CD4-positive, alpha-beta T cell (primary cell): ENCODE measurements at regions not wholly inside any gene's neighbourhood (a gene's known extent, or its start where the extent isn't known, plus 50 kb on each side); places are given as distances from the start of the nearest gene placed in this dataset.

ENCODE experiments used
- ATAC-seq: fragments of 200-7000 bp; cut with Tn5 transposase; one replicate; pipeline ENCODE4 v1.10.0; 2022; ENCODE audit warnings: mild to moderate bottlenecking; ENCODE audit not compliant: poor library complexity
- CTCF ChIA-PET: fragments of 350-600 bp; sonication (Branson Sonifier 250); formaldehyde crosslinking; loops from one replicate; lab custom pipeline; 2021; ENCODE audit warnings: antibody characterized with exemption, inconsistent platforms; lab: Charles Lee
- POLR2A ChIA-PET: fragments of 350-600 bp; sonication (Branson Sonifier 250); formaldehyde crosslinking; loops from one replicate; lab custom pipeline; 2021; ENCODE audit warnings: antibody characterized with exemption, inconsistent platforms; lab: Charles Lee
- DNase-seq, 14 experiments: peaks; one replicate each; pipeline ENCODE4 v3.0.0-alpha.2; 2013 to 2020; ENCODE audit warnings: mixed read lengths in 2 of 14
- H3K27ac ChIP-seq, 2 donors: one replicate each; pipeline versions ENCODE4 v1.5.1 to v1.7.0; 2013; ENCODE audit warnings: low read length in 2 of 2, low read depth in 1 of 2, mild to moderate bottlenecking in 1 of 2
- H3K27me3 ChIP-seq, 2 experiments: 1 replicate in 1 of 2; 2 replicates in 1 of 2; pipeline versions ENCODE4 v1.6.1 to v1.7.0; 2013; ENCODE audit warnings: low read length in 2 of 2, control low read depth in 1 of 2, mild to moderate bottlenecking in 1 of 2, moderate library complexity in 1 of 2; ENCODE audit not compliant: insufficient read depth in 2 of 2, control insufficient read depth in 1 of 2
- H3K36me3 ChIP-seq: one replicate; pipeline ENCODE4 v1.6.1; 2013; ENCODE audit warnings: low read length, control low read depth; ENCODE audit not compliant: insufficient read depth
- H3K4me1 ChIP-seq: one replicate; pipeline ENCODE4 v1.6.1; 2013; ENCODE audit warnings: low read length, control low read depth; ENCODE audit not compliant: insufficient read depth
- H3K4me3 ChIP-seq: one replicate; pipeline ENCODE4 v1.5.1; 2013; ENCODE audit warnings: mild to moderate bottlenecking, low read length, moderate library complexity
- H3K9me3 ChIP-seq, 2 experiments: 1 replicate in 1 of 2; 2 replicates in 1 of 2; pipeline versions ENCODE4 v1.6.1 to v1.7.0; 2013; ENCODE audit warnings: low read length in 2 of 2, mild to moderate bottlenecking in 2 of 2, control low read depth in 1 of 2, moderate library complexity in 1 of 2; ENCODE audit not compliant: control insufficient read depth in 1 of 2, insufficient read depth in 1 of 2
- H3K27ac Mint-ChIP-seq: one replicate; pipeline ENCODE4 v1.8.0; 2020; ENCODE audit warnings: mixed read lengths
- H3K27me3 Mint-ChIP-seq: one replicate; pipeline ENCODE4 v1.8.0; 2021; ENCODE audit warnings: mixed read lengths
- H3K36me3 Mint-ChIP-seq: one replicate; pipeline ENCODE4 v1.8.0; 2021; ENCODE audit warnings: low read depth, mixed read lengths
- H3K4me1 Mint-ChIP-seq: one replicate; pipeline ENCODE4 v1.8.0; 2021; ENCODE audit warnings: low read depth, mixed read lengths
- H3K4me3 Mint-ChIP-seq: one replicate; pipeline ENCODE4 v1.8.0; 2020; ENCODE audit warnings: mild to moderate bottlenecking, mixed read lengths
- H3K9me3 Mint-ChIP-seq: one replicate; pipeline ENCODE4 v1.8.0; 2020; ENCODE audit warnings: mixed read lengths
- CTCF ChIP-seq: fragments of 200-600 bp; IDR thresholded peaks from one replicate; pipeline ENCODE4 v1.8.0; 2022; ENCODE audit warnings: antibody characterized with exemption, mild to moderate bottlenecking
- intact Hi-C, 2 experiments: fragments of 100-400 bp; cut with DNase I in 1 of 2; cut with micrococcal nuclease in 1 of 2; formaldehyde crosslinking; loops; one replicate each; pipeline versions ENCODE4 v1.15.1 to v1.9.0; 2023 to 2025; cut with DNase I, micrococcal nuclease

GRCh38 chr4:56186808-56187523 is 200.3 kb downstream of the AASDH start:
- intact Hi-C loops: no loop called here
- Histone ChIP-seq H3K4me3 (no peak overlapping the region), H3K27ac (no peak overlapping the region), H3K9me3 (peaks cover 0 to 6% of the 10 kb centered on the region in 2 experiments), H3K4me1 (no peaks in the 10 kb centered on the region), H3K36me3 (no peaks in the 10 kb centered on the region), H3K27me3 (peaks cover 0 to 3% of the 10 kb centered on the region in 2 experiments)
- no peak for DNase-seq
- H3K9me3 Mint-ChIP-seq: peaks cover 4% of the 10 kb centered on the region
- ATAC-seq: no peak
- no peak overlapping the region for H3K27ac Mint-ChIP-seq
- H3K27me3 Mint-ChIP-seq: no peaks in the 10 kb centered on the region
- H3K4me3 Mint-ChIP-seq: no peak overlapping the region
- H3K36me3 Mint-ChIP-seq: no peaks in the 10 kb centered on the region
- ChIA-PET POLR2A (no interaction called here), CTCF (no interaction called here)
- no peak for TF ChIP-seq CTCF
- no peaks in the 10 kb centered on the region for H3K4me1 Mint-ChIP-seq

- ChIA-PET POLR2A (no interaction called here), CTCF (no interaction called here)
- Histone ChIP-seq H3K4me3 (no peak overlapping the region), H3K36me3 (no peaks in the 10 kb centered on the region), H3K4me1 (no peaks in the 10 kb centered on the region), H3K9me3 (no peaks in the 10 kb centered on the region), H3K27me3 (peaks cover 0 to 2% of the 10 kb centered on the region in 2 experiments), H3K27ac (no peak overlapping the region)
- intact Hi-C loops: no loop called here
- Mint-ChIP-seq H3K27ac (no peak overlapping the region), H3K4me3 (no peak overlapping the region), H3K9me3 (peaks cover 4% of the 10 kb centered on the region), H3K27me3 (no peaks in the 10 kb centered on the region), H3K4me1 (no peaks in the 10 kb centered on the region), H3K36me3 (no peaks in the 10 kb centered on the region)
- ATAC-seq: no peak
- no peak for TF ChIP-seq CTCF
- no peak for DNase-seq
These were observed 201.4 kb downstream of the AASDH start for GRCh38 chr4:56185901-56186300.

GRCh38 chr4:56184214-56184613 is 203.1 kb downstream of the AASDH start:
- peaks cover 3% of the 10 kb centered on the region for H3K27me3 Mint-ChIP-seq
- CTCF ChIA-PET: no interaction called here

More at GRCh38 chr4:56184214-56184613, 203.1 kb downstream of the AASDH start:
- peaks cover 0 to 2% of the 10 kb centered on the region in 2 experiments for H3K27me3 ChIP-seq
- H3K36me3 ChIP-seq: no peaks in the 10 kb centered on the region
- no peak overlapping the region for H3K27ac ChIP-seq
- no peaks in the 10 kb centered on the region for H3K4me1 ChIP-seq
- DNase-seq (no peak), ATAC-seq (no peak)
- Mint-ChIP-seq H3K4me1 (no peaks in the 10 kb centered on the region), H3K4me3 (no peak overlapping the region), H3K27ac (no peak overlapping the region), H3K9me3 (no peaks in the 10 kb centered on the region), H3K36me3 (no peaks in the 10 kb centered on the region)
- intact Hi-C loops: no loop called here
- H3K4me3 ChIP-seq: no peak overlapping the region
- POLR2A ChIA-PET: no interaction called here
- no peak for TF ChIP-seq CTCF
- H3K9me3 ChIP-seq: no peaks in the 10 kb centered on the region
